Brain microvascular endothelial cell (primary cell): ENCODE measurements at regions not wholly inside any gene's neighbourhood (a gene's known extent, or its start where the extent isn't known, plus 50 kb on each side); places are given as distances from the start of the nearest gene placed in this dataset.
"Not testable (repeated sequence)": the region's sequence is repeated elsewhere in the genome, so short reads cannot be mapped to it uniquely, and the experiment has no call there.

Experiments used
- DNase-seq: peaks from one replicate; pipeline ENCODE4 v3.0.0-alpha.2; 2020
- H3K27ac ChIP-seq: fragments of 250-450 bp; sonication (Bioruptor Pico); 2 replicates; pipeline ENCODE4 v1.5.1; 2020; ENCODE audit warnings: mild to moderate bottlenecking, moderate library complexity
- H3K27me3 ChIP-seq: fragments of 250-450 bp; sonication (Bioruptor Pico); replicated peaks from 2 replicates; pipeline ENCODE4 v1.5.1; 2020; ENCODE audit warnings: mild to moderate bottlenecking
- H3K36me3 ChIP-seq: fragments of 250-450 bp; sonication (Bioruptor Pico); replicated peaks from 2 replicates; pipeline ENCODE4 v1.5.1; 2020; ENCODE audit warnings: mild to moderate bottlenecking
- H3K4me3 ChIP-seq: 2 replicates; pipeline ENCODE4 v1.5.1; 2011; ENCODE audit warnings: low read depth, mild to moderate bottlenecking, control low read depth, low read length, moderate library complexity
- CTCF ChIP-seq: IDR thresholded peaks from 2 replicates; pipeline ENCODE4 v1.5.1; 2011; ENCODE audit warnings: low read depth, mild to moderate bottlenecking, moderate library complexity, low read length, control low read depth, inconsistent platforms; ENCODE audit errors: missing control alignments
- in situ Hi-C: cut with HindIII; loops from 2 replicates; pipeline ENCODE4 v1.10.0; 2017; ENCODE audit warnings: low sequenced_read_pairs, low pct_ligation_motif_present

GRCh38 chr10:42898037-42898960 lies 115.7 kb downstream of the BMS1 start:
- H3K27me3 ChIP-seq = peaks cover 15% of the 10 kb centered on the region
- DNase-seq = no peak
- in situ Hi-C loops = no loop called here
- H3K36me3 ChIP-seq = no peaks in the 10 kb centered on the region
- no peak for TF ChIP-seq CTCF
- H3K4me3 ChIP-seq = no peak overlapping the region
- no peak overlapping the region for H3K27ac ChIP-seq

GRCh38 chr10:42899036-42899435 lies 116.4 kb downstream of the BMS1 start:
- Histone ChIP-seq H3K27me3 (peaks cover 15% of the 10 kb centered on the region), H3K4me3 (no peak overlapping the region), H3K27ac (no peak overlapping the region), H3K36me3 (no peaks in the 10 kb centered on the region)
- no peak for TF ChIP-seq CTCF
- in situ Hi-C loops = no loop called here
- DNase-seq = no peak

GRCh38 chr10:42900346-42900745 lies 117.8 kb downstream of the BMS1 start:
- H3K27me3 ChIP-seq = peaks cover 15% of the 10 kb centered on the region

DNA sequence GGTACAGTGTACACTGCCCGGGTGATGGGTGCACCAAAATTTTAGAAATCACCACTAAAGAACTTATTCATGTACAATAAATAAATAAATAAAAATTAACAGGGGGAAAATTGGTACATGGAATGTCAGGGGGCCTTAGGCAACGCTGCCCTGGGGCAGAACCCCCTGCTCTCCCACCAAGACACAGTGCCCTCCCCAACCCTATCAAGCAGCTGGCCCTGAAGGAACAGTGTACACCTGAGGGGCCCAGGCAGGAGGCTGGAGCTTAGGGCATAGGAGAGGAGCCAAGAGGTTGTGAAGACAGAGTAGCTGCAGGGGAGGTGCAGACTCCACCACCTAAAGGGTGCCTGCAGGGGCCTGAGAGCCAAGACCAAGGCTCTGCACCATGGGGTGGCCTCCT lies 128.8 kb downstream of the BMS1 start:
- in situ Hi-C loops = no loop called here
- no peaks in the 10 kb centered on the region for H3K36me3 ChIP-seq
- no peak for DNase-seq
- H3K27ac ChIP-seq = no peak overlapping the region
- H3K4me3 ChIP-seq = no peak overlapping the region
- no peaks in the 10 kb centered on the region for H3K27me3 ChIP-seq
- TF ChIP-seq CTCF = no peak

More at GRCh38 chr10:42900346-42900745, 117.8 kb downstream of the BMS1 start:
- DNase-seq, in situ Hi-C loops, H3K36me3 ChIP-seq, H3K27ac ChIP-seq, H3K4me3 ChIP-seq: not testable (repeated sequence)

GRCh38 chr10:42916974-42917373 lies 134.4 kb downstream of the BMS1 start:
- Histone ChIP-seq H3K36me3 (no peaks in the 10 kb centered on the region), H3K27ac (no peak overlapping the region), H3K27me3 (no peaks in the 10 kb centered on the region), H3K4me3 (no peak overlapping the region)
- DNase-seq = no peak
- no peak for TF ChIP-seq CTCF
- in situ Hi-C loops = no loop called here

GRCh38 chr10:42917821-42918220 lies 135.2 kb downstream of the BMS1 start:
- in situ Hi-C loops = no loop called here
- Histone ChIP-seq H3K36me3 (no peaks in the 10 kb centered on the region), H3K27ac (no peak overlapping the region), H3K4me3 (no peak overlapping the region), H3K27me3 (no peaks in the 10 kb centered on the region)
- DNase-seq = no peak
- no peak for TF ChIP-seq CTCF
